H1 (cell line): ENCODE measurements at regions not wholly inside any gene's neighbourhood (a gene's known extent, or its start where the extent isn't known, plus 50 kb on each side); places are given as distances from the start of the nearest gene placed in this dataset.

Experiments used
- CTCF ChIA-PET: fragments of 300-600 bp; sonication (Branson Sonifier 250); formaldehyde crosslinking; loops from one replicate; lab custom pipeline; 2021; ENCODE audit not compliant: partially characterized antibody; lab: Charles Lee
- POLR2A ChIA-PET: fragments of 300-600 bp; sonication (Branson Sonifier 250); formaldehyde crosslinking; loops from one replicate; lab custom pipeline; 2021; ENCODE audit warnings: inconsistent platforms; ENCODE audit not compliant: partially characterized antibody; lab: Charles Lee
- DNase-seq, 2 experiments: peaks; one replicate each; pipeline versions ENCODE4 v3.0.0 to v3.0.0-alpha.2; 2010 to 2022; ENCODE audit warnings: low spot score in 2 of 2, low read depth in 1 of 2, mixed read lengths in 1 of 2
- FAIRE-seq: peaks from 2 replicates; lab custom pipeline; 2011; peaks lifted over from hg19 to GRCh38; lab: Jason Lieb, UNC
- H2AFZ ChIP-seq: 2 replicates; pipeline ENCODE4 v1.8.1; 2012; ENCODE audit warnings: low read length, inconsistent platforms
- H2AK5ac ChIP-seq: 2 replicates; pipeline ENCODE4 v1.6.1; 2013; ENCODE audit warnings: low read depth, low read length
- H2BK120ac ChIP-seq: replicated peaks from 2 replicates; pipeline ENCODE3; 2013; ENCODE audit warnings: low read depth, low read length, inconsistent platforms
- H2BK12ac ChIP-seq: 2 replicates; pipeline ENCODE4 v1.6.1; 2013; ENCODE audit warnings: low read depth, low read length
- H2BK15ac ChIP-seq: 2 replicates; pipeline ENCODE4 v1.6.1; 2013; ENCODE audit warnings: low read length
- H2BK20ac ChIP-seq: 2 replicates; pipeline ENCODE4 v1.6.1; 2013; ENCODE audit warnings: low read length
- H2BK5ac ChIP-seq: 2 replicates; pipeline ENCODE4 v1.6.1; 2013; ENCODE audit warnings: low read depth, low read length
- H3K14ac ChIP-seq: 2 replicates; pipeline ENCODE4 v1.6.1; 2013; ENCODE audit warnings: inconsistent platforms; ENCODE audit not compliant: insufficient read length
- H3K18ac ChIP-seq: 2 replicates; pipeline ENCODE4 v1.6.1; 2013; ENCODE audit warnings: low read length; ENCODE audit errors: extremely low read depth
- H3K23ac ChIP-seq: 2 replicates; pipeline ENCODE4 v1.6.1; 2013; ENCODE audit warnings: inconsistent platforms; ENCODE audit not compliant: insufficient read length
- H3K23me2 ChIP-seq: 2 replicates; pipeline ENCODE4 v1.6.1; 2013; ENCODE audit warnings: low read depth, low read length
- H3K27ac ChIP-seq: 2 replicates; pipeline ENCODE4 v1.6.1; 2011; ENCODE audit warnings: low read depth, low read length, inconsistent platforms
- H3K27me3 ChIP-seq, 4 experiments: replicated peaks in 1 of 4; 1 replicate in 1 of 4; 2 replicates in 3 of 4; pipeline versions ENCODE4 v1.6.1 to v1.8.1; 2011 to 2013; ENCODE audit warnings: low read length in 3 of 4, mild to moderate bottlenecking in 3 of 4, inconsistent platforms in 2 of 4, mixed read lengths in 2 of 4, moderate library complexity in 1 of 4; ENCODE audit not compliant: control insufficient read depth in 3 of 4, insufficient read depth in 3 of 4; ENCODE audit errors: extremely low read depth in 1 of 4
- H3K36me3 ChIP-seq, 4 experiments: 2 replicates each; pipeline versions ENCODE4 v1.6.1 to v1.8.1; 2011 to 2013; ENCODE audit warnings: mild to moderate bottlenecking in 4 of 4, low read length in 3 of 4, moderate library complexity in 2 of 4, control low read depth in 1 of 4, inconsistent platforms in 1 of 4; ENCODE audit not compliant: insufficient read depth in 4 of 4, control insufficient read depth in 2 of 4
- H3K4ac ChIP-seq: replicated peaks from 2 replicates; pipeline ENCODE3; 2013; ENCODE audit warnings: low read length, low read depth, mixed read lengths, inconsistent platforms; ENCODE audit not compliant: insufficient read length
- H3K4me1 ChIP-seq, 4 experiments: replicated peaks in 1 of 4; 1 replicate in 1 of 4; 2 replicates in 3 of 4; pipeline versions ENCODE4 v1.6.1 to v1.8.1; 2011 to 2013; ENCODE audit warnings: low read length in 3 of 4, inconsistent platforms in 2 of 4, mixed read lengths in 1 of 4; ENCODE audit not compliant: insufficient read depth in 4 of 4, control insufficient read depth in 3 of 4
- H3K4me2 ChIP-seq, 2 experiments: 2 replicates each; pipeline versions ENCODE4 v1.6.1 to v1.8.1; 2011 to 2013; ENCODE audit warnings: low read depth in 2 of 2, low read length in 2 of 2, control low read depth in 1 of 2, inconsistent platforms in 1 of 2, mild to moderate bottlenecking in 1 of 2; ENCODE audit not compliant: insufficient read depth in 1 of 2
- H3K4me3 ChIP-seq, 4 experiments: fragments of 200-600, 300-600 bp in 1 of 4; sonication (generic), shearing (Covaris generic), sonication (Bioruptor Twin) in 1 of 4; 2 replicates each; pipeline versions ENCODE4 v1.5.1 to v1.8.1; 2011 to 2016; ENCODE audit warnings: low read length in 4 of 4, low read depth in 3 of 4, control low read depth in 2 of 4, inconsistent platforms in 2 of 4, mild to moderate bottlenecking in 2 of 4, mixed read lengths in 1 of 4, moderate library complexity in 1 of 4; ENCODE audit not compliant: insufficient read depth in 2 of 4; ENCODE audit errors: extremely low read depth in 1 of 4
- H3K56ac ChIP-seq: replicated peaks from 2 replicates; pipeline ENCODE3; 2013; ENCODE audit warnings: low read depth, mild to moderate bottlenecking, mixed read lengths, low read length, inconsistent platforms; ENCODE audit not compliant: insufficient read length
- H3K79me1 ChIP-seq: 2 replicates; pipeline ENCODE4 v1.6.1; 2013; ENCODE audit warnings: low read depth, low read length, control low read depth
- H3K79me2 ChIP-seq, 2 experiments: 2 replicates each; pipeline versions ENCODE4 v1.6.1 to v1.8.1; 2012 to 2013; ENCODE audit warnings: low read length in 2 of 2, mild to moderate bottlenecking in 2 of 2, inconsistent platforms in 1 of 2; ENCODE audit not compliant: insufficient read depth in 2 of 2, control insufficient read depth in 1 of 2
- H3K9ac ChIP-seq, 4 experiments: replicated peaks in 1 of 4; 1 replicate in 1 of 4; 2 replicates in 3 of 4; pipeline versions ENCODE4 v1.6.1 to v1.8.1; 2011 to 2013; ENCODE audit warnings: low read depth in 3 of 4, low read length in 3 of 4, control low read depth in 2 of 4, mild to moderate bottlenecking in 2 of 4, moderate library complexity in 2 of 4, inconsistent platforms in 1 of 4; ENCODE audit errors: extremely low read depth in 1 of 4
- H3K9me3 ChIP-seq, 2 experiments: 2 replicates each; pipeline versions ENCODE4 v1.6.1 to v1.8.1; 2012 to 2013; ENCODE audit warnings: mild to moderate bottlenecking in 2 of 2, moderate library complexity in 2 of 2, control low read depth in 1 of 2, inconsistent platforms in 1 of 2, low read depth in 1 of 2, low read length in 1 of 2, mixed read lengths in 1 of 2; ENCODE audit not compliant: insufficient read depth in 2 of 2
- H4K20me1 ChIP-seq, 2 experiments: replicated peaks in 1 of 2; 2 replicates each; pipeline versions ENCODE3 to v1.8.1; 2011 to 2013; ENCODE audit warnings: inconsistent platforms in 2 of 2, low read length in 2 of 2, mild to moderate bottlenecking in 1 of 2; ENCODE audit not compliant: insufficient read depth in 2 of 2, control insufficient read depth in 1 of 2
- H4K5ac ChIP-seq: 2 replicates; pipeline ENCODE4 v1.6.1; 2013; ENCODE audit warnings: low read length, low read depth, mixed read lengths, inconsistent platforms; ENCODE audit not compliant: insufficient read length
- H4K8ac ChIP-seq: 2 replicates; pipeline ENCODE4 v1.8.0; 2013; ENCODE audit warnings: mild to moderate bottlenecking, moderate library complexity, low read length, inconsistent platforms; ENCODE audit not compliant: insufficient read depth; ENCODE audit errors: extremely low read depth
- H4K91ac ChIP-seq: replicated peaks from 2 replicates; pipeline ENCODE3; 2013; ENCODE audit warnings: low read length, mixed read lengths, inconsistent platforms; ENCODE audit not compliant: insufficient read length
- BRCA1 ChIP-seq: IDR thresholded peaks from 2 replicates; pipeline ENCODE4 v1.6.1; 2012; ENCODE audit warnings: low read depth, low read length, improper control_type of control experiment
- CBX8 ChIP-seq: fragments of 300-800, 300-1000 bp; sonication (generic); IDR thresholded peaks from 2 replicates; pipeline ENCODE4 v1.7.1; 2016; ENCODE audit warnings: low read depth, low read length, borderline replicate concordance
- EP300 ChIP-seq, 2 experiments: IDR thresholded peaks; 1 replicate in 1 of 2; 2 replicates in 1 of 2; pipeline ENCODE4 v1.6.1; 2011 to 2012; ENCODE audit warnings: low read depth in 2 of 2, low read length in 2 of 2, mild to moderate bottlenecking in 2 of 2, borderline replicate concordance in 1 of 2, inconsistent platforms in 1 of 2, moderate library complexity in 1 of 2
- HDAC6 ChIP-seq: IDR thresholded peaks from one replicate; pipeline ENCODE4 v1.7.1; 2012; ENCODE audit warnings: low read depth, mild to moderate bottlenecking, inconsistent platforms, low read length, moderate library complexity
- RNF2 ChIP-seq: fragments of 200-900, 300-1000 bp; sonication (generic); IDR thresholded peaks from 2 replicates; pipeline ENCODE4 v1.7.1; 2016; ENCODE audit warnings: borderline replicate concordance, low read depth, mild to moderate bottlenecking, antibody characterized with exemption, low read length; ENCODE audit not compliant: poor library complexity, severe bottlenecking; ENCODE audit errors: missing control alignments
- TCF12 ChIP-seq: IDR thresholded peaks from 2 replicates; pipeline ENCODE4 v1.6.1; 2011; ENCODE audit warnings: low read depth, mild to moderate bottlenecking, low read length
- WGBS, 2 experiments: shearing (Covaris generic) in 1 of 2; methylation state at CpG; one replicate each; pipeline versions ENCODE4 v1.1.6 to v1.1.7; 2013 to 2015; ENCODE audit warnings: low lambda C conversion rate in 2 of 2, mixed read lengths in 2 of 2, inconsistent platforms in 1 of 2, low coverage in 1 of 2, missing lambda C conversion rate in 1 of 2; ENCODE audit not compliant: insufficient replicate concordance in 2 of 2, insufficient coverage in 1 of 2, insufficient read length in 1 of 2; ENCODE audit errors: extremely low coverage in 1 of 2, missing lambda C conversion rate in 1 of 2; 5-methylcytosine and 5-hydroxymethylcytosine counted together

GRCh38 chr2:204486321-204486720 is 59.0 kb upstream of the PARD3B start:
- TF ChIP-seq EP300 (IDR thresholded peaks at IDR 0.05; ENCODE audit: borderline replicate concordance in 1 of 2, low read depth in 2 of 2, low read length in 2 of 2) (no peak), CBX8 (no peak), RNF2 (no peak), TCF12 (no peak), HDAC6 (no peak), BRCA1 (no peak)
- TF ChIP-seq, all 59 proteins: peak for 0
- Histone ChIP-seq H3K18ac (no peak overlapping the region), H3K23ac (no peak overlapping the region), H4K5ac (no peak overlapping the region), H3K23me2 (no peaks in the 10 kb centered on the region), H3K4me3 (no peak overlapping the region), H2BK12ac (no peak overlapping the region), H3K27me3 (no peaks in the 10 kb centered on the region), H4K91ac (no peak overlapping the region), H2BK15ac (no peak overlapping the region), H3K4me1 (no peaks in the 10 kb centered on the region), H3K79me1 (no peaks in the 10 kb centered on the region), H2AFZ (no peak overlapping the region), H4K20me1 (no peaks in the 10 kb centered on the region), H2BK120ac (no peak overlapping the region), H3K27ac (no peak overlapping the region), H3K79me2 (no peaks in the 10 kb centered on the region), H2BK20ac (no peak overlapping the region), H3K14ac (no peak overlapping the region), H4K8ac (no peak overlapping the region), H3K4me2 (no peak overlapping the region), H2AK5ac (no peak overlapping the region), H3K4ac (no peak overlapping the region), H3K56ac (no peak overlapping the region), H3K9me3 (no peaks in the 10 kb centered on the region), H3K9ac (no peak overlapping the region), H3K36me3 (no peaks in the 10 kb centered on the region), H2BK5ac (no peak overlapping the region)
- no peak for DNase-seq
- ChIA-PET POLR2A (no interaction called here), CTCF (no interaction called here)
- 93% methylated on average over 3 of the region's 3 CpGs; no CpG with 5 or more reads in 1 of the 2 experiments for WGBS, 2 experiments
- FAIRE-seq = no peak
